ENCODE measurements at regions not wholly inside any gene's neighbourhood (a gene's known extent, or its start where the extent isn't known, plus 50 kb on each side); places are given as distances from the start of the nearest gene placed in this dataset.

DNA sequence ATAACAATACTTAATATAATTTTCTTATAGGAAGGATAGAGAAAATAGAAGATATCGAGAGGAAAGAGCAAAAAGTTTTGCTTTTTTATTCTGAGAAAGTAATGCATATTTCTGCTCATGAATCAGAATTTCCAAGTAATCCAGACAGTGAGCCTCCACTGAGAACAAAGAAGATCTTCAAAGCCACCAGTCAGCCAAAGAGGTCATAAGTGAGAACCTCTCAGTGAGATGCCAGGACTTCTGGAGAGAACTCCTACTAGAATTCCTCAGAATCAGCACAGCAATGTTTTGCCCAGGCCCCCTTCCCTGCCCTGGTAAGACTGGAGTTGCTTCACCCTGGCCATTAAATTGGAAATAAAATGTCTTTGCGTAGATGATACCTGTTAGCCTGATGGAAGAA, 254.4 kb upstream of the FAT4 start:
- Mint-ChIP-seq H3K36me3 (ENCODE audit: insufficient read depth) (no peaks in the 10 kb centered on the region), H3K9me3 (ENCODE audit: low read depth) (no peaks in the 10 kb centered on the region), H3K27ac (no peak overlapping the region), H3K27me3 (no peaks in the 10 kb centered on the region), H3K4me1 (ENCODE audit: low read depth) (no peaks in the 10 kb centered on the region), H3K4me3 (ENCODE audit: low read depth) (no peak overlapping the region)
- DNase-seq (ENCODE audit: low spot score, unreplicated experiment), result no peak
- no peak for TF ChIP-seq CTCF (IDR thresholded peaks at IDR 0.05; ENCODE audit: unreplicated experiment)

DNA sequence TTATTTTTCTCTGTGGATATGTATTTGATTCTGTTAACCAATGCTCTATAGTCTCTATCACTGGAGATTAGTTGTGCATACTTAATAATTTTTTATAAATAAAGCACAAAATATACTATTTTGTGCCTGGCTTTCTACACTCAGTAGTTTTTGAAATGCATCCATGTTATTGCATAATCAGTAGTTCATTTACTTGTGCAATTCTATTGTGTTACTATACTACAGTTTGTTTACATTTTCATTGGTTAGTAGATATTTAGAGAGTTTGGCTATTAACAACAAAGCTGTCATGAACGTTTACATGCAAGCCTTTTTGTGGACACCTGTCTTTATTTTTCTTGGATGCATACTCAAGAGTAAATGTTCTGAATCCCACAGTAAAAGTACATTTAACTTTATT, 265.0 kb upstream of the FAT4 start:
- no peak for TF ChIP-seq CTCF (IDR thresholded peaks at IDR 0.05; ENCODE audit: unreplicated experiment)
- Mint-ChIP-seq H3K27ac (no peak overlapping the region), H3K9me3 (ENCODE audit: low read depth) (peaks cover 8% of the 10 kb centered on the region), H3K27me3 (no peaks in the 10 kb centered on the region), H3K4me1 (ENCODE audit: low read depth) (peaks cover 2% of the 10 kb centered on the region), H3K4me3 (ENCODE audit: low read depth) (no peak overlapping the region), H3K36me3 (ENCODE audit: insufficient read depth) (no peaks in the 10 kb centered on the region)
- DNase-seq (ENCODE audit: low spot score, unreplicated experiment), result no peak

- Mint-ChIP-seq H3K4me3 (ENCODE audit: low read depth) (no peak overlapping the region), H3K27ac (no peak overlapping the region), H3K27me3 (no peaks in the 10 kb centered on the region), H3K4me1 (ENCODE audit: low read depth) (peaks cover 6% of the 10 kb centered on the region), H3K9me3 (ENCODE audit: low read depth) (peaks cover 8% of the 10 kb centered on the region), H3K36me3 (ENCODE audit: insufficient read depth) (no peaks in the 10 kb centered on the region)
- no peak for TF ChIP-seq CTCF (IDR thresholded peaks at IDR 0.05; ENCODE audit: unreplicated experiment)
- DNase-seq (ENCODE audit: low spot score, unreplicated experiment), result no peak
Observed at GRCh38 chr4:125045311-125045710, 269.4 kb upstream of the FAT4 start.

DNA sequence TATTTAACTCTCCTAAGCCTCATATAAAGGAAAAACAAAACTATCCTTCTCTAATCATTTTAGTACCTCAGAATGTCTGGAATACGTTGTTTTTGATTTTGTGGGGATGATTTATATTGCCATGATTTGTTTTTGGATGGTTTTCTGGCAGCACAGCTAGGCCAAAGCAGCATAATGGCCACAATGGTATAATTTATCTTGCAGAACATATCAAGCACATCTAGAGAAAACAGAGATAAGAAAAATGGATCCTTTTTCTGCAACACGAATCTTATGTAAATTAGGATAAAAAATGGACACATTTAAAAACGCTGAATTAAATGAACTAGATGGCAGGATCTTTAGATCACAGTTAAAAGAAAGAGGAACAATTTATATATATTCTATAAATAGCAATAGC, 269.9 kb upstream of the FAT4 start:
- no peak for TF ChIP-seq CTCF (IDR thresholded peaks at IDR 0.05; ENCODE audit: unreplicated experiment)
- Mint-ChIP-seq H3K4me3 (ENCODE audit: low read depth) (no peak overlapping the region), H3K9me3 (ENCODE audit: low read depth) (peaks cover 8% of the 10 kb centered on the region), H3K27me3 (no peaks in the 10 kb centered on the region), H3K27ac (no peak overlapping the region), H3K36me3 (ENCODE audit: insufficient read depth) (no peaks in the 10 kb centered on the region), H3K4me1 (ENCODE audit: low read depth) (peaks cover 6% of the 10 kb centered on the region)
- no peak for DNase-seq (ENCODE audit: low spot score, unreplicated experiment)

DNA sequence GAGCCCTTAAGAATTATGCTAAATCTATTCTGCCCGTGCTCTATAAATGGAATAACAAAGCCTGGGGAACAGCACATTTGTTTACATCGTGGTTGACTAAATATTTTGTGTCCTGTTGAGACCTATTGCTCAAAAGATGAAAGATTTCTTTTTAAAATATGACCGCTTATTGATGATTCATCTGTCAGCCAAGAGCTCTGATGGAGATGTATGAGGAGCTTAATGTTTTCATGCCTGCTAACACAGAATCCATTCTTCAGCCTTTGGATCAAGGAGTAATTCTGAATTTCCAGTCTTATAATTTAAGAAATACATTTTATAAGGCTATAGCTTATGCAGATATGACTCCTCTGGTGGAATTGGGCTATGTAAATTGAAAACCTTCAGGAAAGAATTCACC, 271.3 kb upstream of the FAT4 start:
- Mint-ChIP-seq H3K4me1 (ENCODE audit: low read depth) (peaks cover 6% of the 10 kb centered on the region), H3K27ac (no peak overlapping the region), H3K4me3 (ENCODE audit: low read depth) (no peak overlapping the region), H3K27me3 (no peaks in the 10 kb centered on the region), H3K36me3 (ENCODE audit: insufficient read depth) (no peaks in the 10 kb centered on the region), H3K9me3 (ENCODE audit: low read depth) (peaks cover 8% of the 10 kb centered on the region)
- no peak for DNase-seq (ENCODE audit: low spot score, unreplicated experiment)
- no peak for TF ChIP-seq CTCF (IDR thresholded peaks at IDR 0.05; ENCODE audit: unreplicated experiment)
